DMS153 treated with DMSO at 0.1 percent for 48 hours (cell line): ENCODE measurements at regions not wholly inside any gene's neighbourhood (a gene's known extent, or its start where the extent isn't known, plus 50 kb on each side); places are given as distances from the start of the nearest gene placed in this dataset.

ENCODE experiments used
- DNase-seq: peaks from one replicate; lab custom pipeline; 2025; ENCODE audit not compliant: unreplicated experiment; lab: John Stamatoyannopoulos, UW

DNA sequence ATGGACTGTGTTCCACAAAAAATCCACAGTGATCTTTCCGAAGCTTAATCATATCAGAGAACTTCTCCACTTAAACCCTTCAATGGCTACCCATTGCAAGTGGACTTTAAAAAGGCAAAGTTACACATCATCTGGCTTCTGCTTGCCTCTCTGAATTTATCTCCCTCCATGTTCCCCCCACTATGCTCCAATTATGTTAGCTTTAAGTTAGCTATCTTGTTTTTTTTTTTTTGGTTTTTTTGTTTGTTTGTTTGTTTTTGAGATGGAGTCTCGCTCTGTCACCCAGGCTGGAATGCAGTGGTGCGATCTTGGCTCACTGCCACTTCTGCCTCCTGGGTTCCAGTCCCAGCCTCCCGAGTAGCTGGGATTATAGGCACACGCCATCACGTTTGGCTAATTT is 166.4 kb upstream of the ADGRL2 start:
- DNase-seq = no peak

DNA sequence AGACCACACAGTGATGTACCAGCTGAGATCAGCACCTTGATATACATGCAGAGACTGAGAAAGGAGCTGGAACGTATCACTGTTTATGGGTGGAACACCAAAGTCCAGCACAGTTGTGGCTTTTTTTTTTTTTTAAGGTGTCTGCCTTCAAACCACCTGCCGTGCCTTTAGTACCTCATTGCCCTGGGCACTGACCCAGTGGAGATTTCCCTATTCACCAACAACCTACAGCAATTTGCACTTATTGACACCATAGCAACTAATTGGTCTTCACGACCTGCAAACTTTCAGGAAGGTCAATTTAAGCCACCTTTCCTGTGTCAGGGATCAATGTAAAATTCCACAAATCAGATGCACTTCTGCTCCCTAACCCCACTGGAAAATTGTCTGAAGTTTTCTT is 181.6 kb upstream of the ADGRL2 start:
- DNase-seq = no peak

DNA sequence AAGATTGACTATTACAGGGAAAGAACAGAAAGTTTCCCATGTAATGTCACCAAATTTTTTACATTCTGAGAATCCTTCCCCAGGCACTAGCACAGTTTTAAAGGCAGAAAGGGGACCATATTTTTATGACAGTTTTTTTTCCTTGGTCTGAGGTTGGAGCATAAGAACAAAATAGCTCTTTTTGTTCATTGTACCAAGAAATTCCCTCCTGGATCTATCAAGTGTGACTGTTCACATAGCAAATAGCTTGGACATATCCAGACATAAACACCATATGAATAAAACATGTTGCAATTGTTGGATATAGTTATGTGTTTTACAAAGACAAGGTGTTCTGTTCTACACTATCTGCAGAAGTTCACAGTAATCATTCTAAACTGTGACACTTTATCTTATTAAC is 182.4 kb upstream of the ADGRL2 start:
- DNase-seq = no peak

DNA sequence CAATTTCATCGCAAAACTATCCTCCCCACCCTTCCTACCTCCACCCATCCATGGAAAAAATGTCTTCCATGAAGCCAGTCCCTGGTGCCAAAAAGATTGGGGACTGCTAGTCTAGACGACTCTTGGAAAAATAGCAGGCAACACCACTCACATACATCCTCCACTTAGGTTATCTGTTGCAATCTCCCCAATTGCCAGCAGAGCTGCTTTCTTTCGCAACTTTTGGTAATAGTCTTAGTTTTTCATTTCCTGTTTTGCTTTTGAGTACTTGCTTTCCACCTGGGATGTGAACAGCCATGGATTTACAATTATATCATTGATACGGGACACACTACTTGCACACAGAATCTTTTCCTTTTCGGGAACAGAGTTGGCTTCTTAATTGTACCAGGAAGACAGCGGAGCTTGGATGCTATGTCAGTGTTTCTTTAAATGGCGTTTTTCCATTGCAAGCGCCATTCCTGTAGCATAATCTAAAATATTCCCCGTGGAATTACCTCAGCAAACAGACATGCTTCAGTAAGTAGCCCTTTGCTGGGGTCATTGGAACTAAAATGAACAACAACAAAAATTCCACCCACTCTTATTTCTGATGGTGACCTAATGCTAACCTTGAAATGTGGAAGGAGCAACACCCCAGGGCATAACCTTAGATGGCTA is 183.3 kb upstream of the ADGRL2 start:
- no peak for DNase-seq

DNA sequence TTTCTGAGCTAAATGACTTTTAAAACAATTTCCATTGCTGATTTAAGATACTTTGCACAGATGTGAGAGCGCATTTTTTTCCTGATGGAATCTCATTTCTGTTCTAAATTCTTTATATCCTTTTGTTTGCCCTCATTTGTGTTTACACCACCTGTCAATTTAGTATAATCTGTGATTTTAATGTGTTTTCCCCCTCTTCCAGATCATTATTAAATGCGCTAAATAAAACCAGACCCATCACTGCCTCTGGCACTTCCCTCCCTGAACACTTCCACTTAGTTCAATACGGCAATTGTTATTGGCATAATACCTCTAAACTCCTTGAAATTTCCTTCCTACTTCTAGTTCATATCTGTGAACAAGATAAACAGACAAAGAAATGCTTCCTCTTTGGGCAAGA is 186.9 kb upstream of the ADGRL2 start:
- DNase-seq = no peak

DNA sequence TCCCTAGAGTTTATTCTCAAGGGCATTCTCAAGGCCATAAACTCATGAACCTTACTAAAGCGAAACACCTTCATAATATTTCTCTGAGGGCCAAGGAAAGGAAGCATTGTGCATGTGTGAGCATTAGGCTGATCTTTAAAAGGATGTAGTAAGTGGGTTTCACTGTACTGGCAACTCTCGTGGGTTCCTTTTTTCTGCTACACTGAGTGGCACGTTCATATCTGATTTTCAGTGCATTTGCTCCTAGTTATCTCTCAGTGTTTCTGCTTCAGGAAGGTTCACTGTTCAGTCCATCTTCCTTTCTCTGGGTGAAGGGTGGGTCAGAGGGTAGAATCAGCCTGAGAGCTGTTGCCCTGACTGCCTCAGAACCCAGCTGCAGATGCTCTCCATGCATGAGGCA is 192.8 kb upstream of the ADGRL2 start:
- no peak for DNase-seq

DNA sequence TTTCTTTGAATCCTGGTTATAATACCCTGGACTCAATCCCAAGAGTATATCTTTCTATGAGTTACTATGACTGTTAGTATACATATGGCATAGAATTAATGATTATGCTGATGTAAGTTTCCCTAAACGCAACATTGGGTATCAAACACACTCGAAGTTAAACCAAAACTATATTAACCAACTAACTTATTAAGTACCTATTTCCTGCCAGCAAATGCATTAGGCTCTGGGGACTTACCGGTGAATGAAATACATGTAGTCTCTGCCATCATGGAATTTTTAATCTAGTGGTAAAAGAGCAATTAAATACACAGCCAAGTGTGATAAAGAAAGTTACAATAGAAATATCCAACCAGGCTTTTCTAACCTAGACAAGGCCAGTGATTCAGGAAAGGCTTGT is 193.6 kb upstream of the ADGRL2 start:
- DNase-seq = no peak

DNA sequence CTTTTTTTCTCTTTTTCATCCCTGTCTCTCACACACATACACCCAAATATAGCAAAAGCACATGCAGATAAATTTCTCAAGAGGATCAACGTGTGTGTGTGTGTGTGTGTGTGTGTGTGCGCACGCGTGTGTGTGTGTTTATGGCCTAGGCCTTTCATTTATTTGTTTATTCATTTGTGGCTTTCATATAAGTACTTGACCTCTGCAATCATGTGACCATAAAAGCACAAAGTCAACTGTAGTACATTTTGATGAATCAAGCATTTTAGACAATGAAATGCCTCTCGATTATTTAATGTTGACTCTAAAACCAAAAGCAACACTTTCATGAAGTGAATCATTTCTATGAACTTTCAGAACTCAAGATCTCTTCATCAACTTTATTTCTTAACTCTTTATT is 194.1 kb upstream of the ADGRL2 start:
- no peak for DNase-seq

DNA sequence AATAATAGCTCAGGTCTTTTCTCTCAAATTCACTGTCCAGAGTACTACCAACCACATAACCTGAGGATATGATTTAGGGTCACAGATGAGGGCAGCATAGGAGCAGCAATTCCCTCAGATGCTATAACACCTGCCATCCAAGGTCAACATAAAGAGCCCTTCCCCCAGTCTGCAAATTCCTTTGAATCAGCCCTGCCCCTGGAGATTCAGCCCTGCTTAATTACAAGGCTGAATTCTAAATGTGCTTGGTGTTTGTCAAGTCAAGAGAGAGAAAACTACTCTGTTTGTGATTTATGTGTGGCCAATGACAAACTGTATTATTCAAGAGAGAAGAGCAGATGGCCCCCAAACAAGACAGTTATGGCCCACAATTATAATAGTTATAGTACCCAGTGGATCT is 195.7 kb upstream of the ADGRL2 start:
- no peak for DNase-seq

DNA sequence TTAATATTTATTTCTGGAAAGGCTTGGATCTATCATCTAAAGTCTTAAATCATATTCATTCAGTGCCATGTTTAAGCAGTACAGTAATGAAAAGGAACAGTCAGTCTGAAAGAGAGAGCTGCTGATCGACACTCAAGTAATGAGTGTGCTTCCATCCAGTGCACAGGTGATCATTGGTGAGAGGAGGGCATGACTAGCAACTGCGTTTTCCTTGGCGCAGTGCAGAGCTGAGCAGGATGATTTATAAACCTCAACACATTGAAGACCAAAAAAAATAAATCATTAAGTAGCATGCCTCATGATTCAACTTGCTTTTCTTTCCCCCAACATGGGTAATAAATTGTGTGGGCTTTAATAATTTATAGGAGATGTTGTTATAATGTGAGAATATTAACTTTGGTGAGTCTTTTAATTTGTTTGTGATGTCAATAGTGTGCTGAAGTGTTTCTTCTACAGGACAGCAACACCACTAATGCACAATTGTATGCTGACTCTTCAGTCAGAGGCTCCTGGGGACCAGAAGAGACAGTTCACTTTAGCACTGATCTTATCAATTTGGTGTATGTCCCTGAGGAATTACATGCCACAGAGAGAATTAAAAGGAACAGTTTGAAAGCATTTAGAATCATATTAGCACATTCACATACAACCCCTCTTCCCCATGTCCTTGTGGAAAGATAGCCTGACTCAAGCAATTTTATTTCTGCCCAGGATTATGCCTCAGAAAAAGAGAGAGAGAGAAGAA is 199.7 kb upstream of the ADGRL2 start:
- DNase-seq = no peak

DNA sequence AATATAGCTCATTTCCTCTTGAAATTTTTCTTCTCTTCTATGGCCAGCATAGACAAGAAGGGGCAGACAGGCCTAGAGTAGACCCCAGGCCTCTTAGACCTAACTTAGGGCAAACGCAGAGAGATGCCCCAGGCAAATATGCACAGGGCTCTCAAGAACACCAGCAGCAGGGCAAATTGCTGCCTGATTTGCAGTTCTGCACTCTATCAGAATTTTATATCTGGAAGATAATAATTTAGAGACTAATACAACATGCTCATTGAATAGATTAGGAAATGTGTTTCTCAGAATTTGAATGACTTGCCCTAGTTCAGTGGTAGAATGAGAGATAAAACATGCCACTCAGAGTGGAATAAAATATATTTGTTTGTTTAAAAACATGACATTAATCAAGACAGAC is 200.4 kb upstream of the ADGRL2 start:
- no peak for DNase-seq

DNA sequence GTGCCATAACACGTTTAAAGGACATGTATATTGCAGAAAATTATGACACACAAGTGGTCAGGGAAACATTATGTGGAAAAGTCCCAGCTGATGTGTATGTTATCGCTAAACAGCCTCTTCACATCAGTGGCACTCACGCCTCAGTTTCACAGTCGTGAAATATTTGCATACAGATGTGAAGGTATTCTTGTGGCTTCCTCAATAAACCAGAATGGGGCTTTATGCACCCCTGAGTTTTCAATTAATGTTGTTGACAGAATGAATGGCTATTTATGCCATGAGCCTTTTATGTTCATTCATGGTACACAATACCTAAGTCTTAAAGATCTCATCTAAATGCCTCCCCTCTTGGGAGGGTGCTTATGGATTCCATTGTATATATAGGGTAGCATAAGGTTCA is 202.1 kb upstream of the ADGRL2 start:
- DNase-seq = no peak

DNA sequence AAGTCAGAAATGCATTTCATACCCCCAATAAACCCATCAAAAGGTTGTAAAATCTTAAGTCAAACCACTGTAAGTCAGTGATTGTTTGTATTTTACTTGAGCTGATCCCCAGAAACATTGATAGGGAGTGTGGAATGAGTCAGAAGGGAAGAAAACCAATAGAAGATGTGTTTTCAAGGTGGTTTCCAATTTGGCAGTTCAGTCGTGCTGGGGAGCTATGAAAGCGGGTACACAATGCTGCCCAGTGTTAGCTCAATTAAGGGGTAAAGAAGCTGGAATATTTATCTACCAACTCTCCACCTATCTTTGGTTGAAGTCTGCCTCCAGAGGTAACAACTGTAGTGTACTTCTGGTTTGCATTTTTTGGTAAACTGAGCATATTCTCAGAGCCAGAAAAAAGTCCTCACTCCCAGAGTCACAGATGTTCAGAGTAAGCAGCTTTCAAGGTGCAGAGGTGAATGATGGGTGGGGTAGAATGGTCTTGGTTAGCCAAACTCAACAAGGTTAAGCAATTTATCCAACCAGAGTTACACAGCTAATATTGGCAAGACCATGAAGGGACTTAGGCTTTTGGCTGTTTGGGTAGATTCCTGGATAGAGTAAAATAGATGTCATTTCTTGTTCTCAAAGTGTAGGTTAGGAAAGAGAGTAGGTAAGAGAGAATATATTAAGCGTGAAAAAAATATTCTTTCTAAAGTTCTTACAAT is 202.9 kb upstream of the ADGRL2 start:
- no peak for DNase-seq

DNA sequence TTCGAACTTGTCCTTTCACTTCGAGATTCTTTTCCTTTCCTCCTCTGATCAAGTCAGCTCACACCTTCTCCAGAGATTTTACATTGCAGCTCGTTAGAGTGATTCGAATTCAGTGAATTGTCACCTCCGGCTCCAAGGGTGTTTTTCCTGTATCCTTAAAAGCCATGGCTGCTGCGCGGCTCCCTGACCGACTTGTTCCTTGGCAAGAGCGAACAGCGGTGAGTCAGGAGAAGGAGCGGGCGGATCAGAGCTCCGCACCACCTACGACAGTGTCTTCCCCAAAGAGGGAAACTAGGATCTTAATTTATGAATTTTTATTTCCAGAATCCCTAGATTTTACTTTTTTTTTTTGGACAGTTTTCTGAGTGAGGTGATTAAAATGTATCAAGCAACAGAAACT is 204.4 kb upstream of the ADGRL2 start:
- DNase-seq = no peak

DNA sequence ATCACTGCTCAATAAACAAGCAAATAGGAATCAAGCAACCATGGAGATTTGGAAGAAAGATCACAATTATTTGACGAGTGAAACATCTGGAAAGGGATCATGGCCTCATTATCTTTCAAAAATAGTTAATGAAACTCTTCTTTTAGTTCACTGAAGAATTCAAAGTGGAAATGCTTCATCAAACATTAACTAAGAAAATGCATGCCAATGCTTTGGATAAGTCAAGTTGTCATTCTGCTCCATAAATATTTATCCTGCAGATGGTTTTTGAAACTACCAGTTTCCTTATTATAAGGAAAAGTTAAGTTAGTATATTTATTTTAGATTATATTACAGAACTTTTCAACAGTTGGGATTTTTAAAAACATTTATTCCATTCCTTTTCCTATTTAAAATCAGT is 206.5 kb upstream of the ADGRL2 start:
- DNase-seq = no peak

DNA sequence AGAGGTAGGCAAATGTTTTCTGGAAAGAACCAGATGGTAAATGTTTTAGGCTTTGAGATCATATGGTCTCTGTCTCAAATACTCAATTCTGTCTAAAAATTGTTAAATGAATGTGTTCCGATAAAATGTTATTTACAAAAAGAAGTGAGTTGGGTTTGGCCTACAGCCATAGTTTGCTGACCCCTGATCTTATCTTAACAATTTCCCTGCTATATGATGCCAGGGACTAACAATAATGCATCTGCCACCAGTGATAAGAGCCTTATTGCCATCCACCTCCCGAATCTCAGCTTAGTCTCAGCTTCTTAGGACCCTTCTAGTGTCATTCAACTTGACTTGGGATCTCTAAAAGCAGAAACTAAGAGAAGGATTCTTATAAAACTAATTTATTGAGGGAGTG is 208.5 kb upstream of the ADGRL2 start:
- DNase-seq = no peak

DNA sequence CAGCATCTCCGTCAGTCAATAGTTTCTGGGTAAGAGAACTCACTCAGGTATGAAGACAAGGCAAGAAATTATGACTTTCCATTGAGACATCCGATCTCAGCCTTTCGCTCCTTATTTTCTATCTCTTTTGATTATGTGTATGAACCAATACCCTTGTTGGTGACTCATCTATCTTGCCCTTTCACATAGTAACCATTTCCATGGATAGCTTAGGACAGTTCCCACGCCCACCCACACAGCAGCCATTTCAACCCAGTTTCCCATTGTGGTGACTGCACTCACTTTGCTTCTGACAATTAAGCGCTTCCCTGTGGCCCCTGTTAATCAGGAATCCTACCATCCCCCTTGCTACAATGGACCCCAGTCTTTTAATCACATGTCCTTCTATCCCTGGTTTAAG is 210.6 kb upstream of the ADGRL2 start:
- DNase-seq = no peak

DNA sequence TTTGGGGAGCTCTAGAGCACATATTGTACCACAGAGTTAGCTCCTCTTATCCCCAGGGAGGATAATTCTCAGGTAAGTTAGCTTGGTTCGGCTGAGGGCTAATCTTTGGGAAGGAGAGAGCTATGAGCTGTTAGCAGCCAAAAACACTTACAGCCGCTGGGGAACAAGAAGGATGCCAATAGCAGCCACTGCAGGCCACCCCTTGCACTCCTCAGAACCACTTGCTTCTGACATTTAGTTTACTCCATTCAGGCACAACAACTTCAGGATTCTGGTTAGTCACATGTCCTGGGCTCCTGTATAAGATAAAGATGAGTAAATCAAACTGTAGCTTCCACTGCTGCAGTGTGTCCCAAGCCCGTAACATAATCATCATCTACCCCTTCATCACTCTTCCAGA is 212.6 kb upstream of the ADGRL2 start:
- no peak for DNase-seq

DNA sequence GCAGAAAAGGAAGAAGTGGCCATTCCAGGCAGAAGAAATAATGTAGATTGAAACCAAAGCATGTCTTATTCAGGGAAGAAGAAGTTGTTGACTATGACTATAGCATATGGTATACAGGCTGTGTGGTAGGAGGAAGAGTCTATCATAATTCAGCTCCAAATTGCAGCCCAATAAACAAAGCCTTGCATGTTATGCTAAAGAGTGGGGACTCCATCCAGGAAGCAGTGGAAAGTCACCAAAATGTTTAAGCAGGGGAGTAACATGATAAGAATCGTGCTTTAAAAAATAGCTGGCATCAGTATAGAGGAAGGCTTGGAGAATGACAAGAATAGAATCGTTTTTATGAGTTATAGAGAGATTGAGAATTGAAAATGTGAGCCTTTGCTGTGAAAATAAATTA is 213.3 kb upstream of the ADGRL2 start:
- no peak for DNase-seq

DNA sequence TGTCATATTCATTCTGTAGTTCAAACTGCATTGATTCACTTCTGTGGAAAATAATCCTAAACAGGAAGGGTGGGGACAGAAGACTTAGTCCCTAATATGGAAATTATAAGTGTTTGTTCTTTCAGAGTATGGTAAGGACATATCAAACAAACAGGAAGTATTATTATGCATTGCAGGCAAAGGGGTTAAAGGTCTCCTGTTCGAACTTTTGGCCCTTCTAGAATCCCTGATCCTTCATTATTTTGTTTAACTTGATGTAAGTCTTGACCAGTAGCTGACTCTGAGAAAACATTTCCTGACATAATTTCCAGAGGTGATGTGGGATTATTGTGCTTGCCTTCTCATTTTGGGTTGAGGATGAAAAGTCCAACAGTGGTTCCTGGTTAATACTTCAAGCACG is 215.4 kb upstream of the ADGRL2 start:
- DNase-seq = no peak

DNA sequence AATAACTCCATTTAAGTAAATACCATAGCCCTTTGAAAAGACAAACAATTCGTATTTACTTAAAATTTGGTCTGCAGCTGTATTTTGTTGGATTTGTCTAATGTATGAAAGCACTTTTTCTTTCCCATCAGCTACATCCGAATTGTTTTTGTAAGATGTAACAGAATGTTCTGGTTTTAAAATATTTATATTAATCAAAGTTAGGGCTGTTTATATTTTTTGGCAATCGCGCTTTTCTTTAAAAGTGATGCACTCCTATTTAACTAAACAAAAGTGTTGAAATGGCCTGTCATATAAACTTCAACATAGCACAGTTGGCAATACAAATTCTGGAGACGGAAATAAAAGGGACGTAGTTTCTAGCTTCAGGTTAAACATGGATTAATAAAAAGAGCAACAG is 216.3 kb upstream of the ADGRL2 start:
- DNase-seq = no peak

DNA sequence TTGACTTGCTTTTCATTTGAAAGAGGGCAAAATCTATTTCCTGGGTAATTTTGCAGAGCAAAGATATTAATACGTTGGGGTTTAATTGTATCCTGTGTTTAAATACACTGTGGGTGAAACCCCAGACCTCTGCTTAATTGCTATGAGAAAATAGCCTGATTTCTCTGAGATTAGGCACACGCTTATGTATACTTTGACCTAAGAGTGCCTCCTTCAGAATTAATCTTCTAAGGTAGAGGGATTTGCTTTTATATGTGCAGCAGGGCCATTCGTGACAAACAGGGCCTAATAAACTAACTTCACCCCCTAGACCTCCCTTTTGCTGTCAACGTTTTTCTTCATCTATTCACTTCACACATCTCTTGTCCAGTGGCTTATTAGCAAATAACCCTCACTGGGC is 216.9 kb upstream of the ADGRL2 start:
- no peak for DNase-seq
